HG03097 (cell line): ENCODE measurements at regions not wholly inside any gene's neighbourhood (a gene's known extent, or its start where the extent isn't known, plus 50 kb on each side); places are given as distances from the start of the nearest gene placed in this dataset.
"Not testable (repeated sequence)": the region's sequence is repeated elsewhere in the genome, so short reads cannot be mapped to it uniquely, and the experiment has no call there.

ENCODE experiments used
- ATAC-seq: cut with Tn5 transposase; IDR thresholded peaks from one replicate; pipeline ENCODE4 v1.9.1; 2021; ENCODE audit not compliant: unreplicated experiment, low FRiP score

- no peak for ATAC-seq
These were observed 68.2 kb downstream of the LHX9 start for GRCh38 chr1:197985351-197985750.

DNA sequence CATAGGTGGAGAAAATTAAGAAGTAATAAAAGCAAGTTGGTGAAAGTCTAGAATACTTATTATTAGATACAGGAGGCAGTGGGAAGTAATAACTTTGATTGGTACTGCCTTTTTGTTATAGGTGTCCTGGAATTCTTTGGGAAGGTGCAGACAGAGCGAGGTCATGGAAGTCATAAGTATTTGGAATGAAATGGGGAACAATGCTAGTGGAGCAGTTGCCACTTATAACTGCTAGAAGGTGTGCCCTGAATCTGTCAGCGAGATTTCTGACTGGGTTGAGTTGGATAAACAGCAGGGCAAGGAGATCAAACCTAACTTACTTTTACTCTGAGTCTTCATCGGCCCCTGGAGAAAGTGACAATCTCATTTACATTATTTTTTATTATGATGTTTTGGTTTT lies 69.6 kb downstream of the LHX9 start:
- ATAC-seq: no peak

DNA sequence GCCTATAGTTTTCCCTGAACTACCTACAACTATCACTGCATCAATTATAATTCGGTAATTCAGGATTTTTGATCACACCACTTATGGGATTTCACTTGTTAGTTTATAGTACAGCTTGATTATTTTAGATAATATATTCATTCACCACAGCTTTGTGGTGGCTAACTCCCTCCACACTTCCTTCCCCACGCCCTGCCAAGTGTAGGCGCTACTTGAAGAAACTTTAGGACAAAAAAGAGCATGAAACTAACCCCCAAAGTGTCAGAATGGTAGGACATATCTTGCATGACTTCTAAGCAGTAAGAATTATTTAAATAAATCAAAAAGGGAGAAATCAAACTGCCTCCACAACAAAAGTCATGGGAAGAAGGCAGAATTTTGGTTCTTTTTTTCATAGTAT lies 70.1 kb downstream of the LHX9 start:
- no peak for ATAC-seq

- not testable (repeated sequence) for ATAC-seq
These were observed 71.4 kb downstream of the LHX9 start for GRCh38 chr1:197988581-197988980.

- no peak for ATAC-seq
These were observed 71.9 kb downstream of the LHX9 start for GRCh38 chr1:197989058-197989457.

DNA sequence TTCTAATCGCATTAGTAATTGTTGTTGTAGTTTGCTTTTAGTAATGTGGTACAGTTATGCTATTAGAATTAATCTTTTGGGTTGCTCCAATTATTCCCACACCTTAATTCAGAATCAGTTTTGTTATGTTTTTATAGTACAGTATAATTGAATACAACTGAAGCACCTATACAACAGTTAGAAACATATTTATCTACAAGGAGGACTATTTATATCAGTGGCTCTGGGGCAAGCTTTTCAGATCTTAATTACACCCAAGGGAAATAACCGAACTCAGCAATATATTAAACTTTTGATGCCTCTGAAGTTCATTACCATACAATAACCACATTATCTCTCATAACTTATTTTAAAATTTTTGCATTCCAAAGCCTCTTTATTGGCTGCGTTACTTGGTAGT lies 74.4 kb downstream of the LHX9 start:
- no peak for ATAC-seq

- ATAC-seq: no peak
These were observed 77.8 kb downstream of the LHX9 start for GRCh38 chr1:197994907-197995407.

DNA sequence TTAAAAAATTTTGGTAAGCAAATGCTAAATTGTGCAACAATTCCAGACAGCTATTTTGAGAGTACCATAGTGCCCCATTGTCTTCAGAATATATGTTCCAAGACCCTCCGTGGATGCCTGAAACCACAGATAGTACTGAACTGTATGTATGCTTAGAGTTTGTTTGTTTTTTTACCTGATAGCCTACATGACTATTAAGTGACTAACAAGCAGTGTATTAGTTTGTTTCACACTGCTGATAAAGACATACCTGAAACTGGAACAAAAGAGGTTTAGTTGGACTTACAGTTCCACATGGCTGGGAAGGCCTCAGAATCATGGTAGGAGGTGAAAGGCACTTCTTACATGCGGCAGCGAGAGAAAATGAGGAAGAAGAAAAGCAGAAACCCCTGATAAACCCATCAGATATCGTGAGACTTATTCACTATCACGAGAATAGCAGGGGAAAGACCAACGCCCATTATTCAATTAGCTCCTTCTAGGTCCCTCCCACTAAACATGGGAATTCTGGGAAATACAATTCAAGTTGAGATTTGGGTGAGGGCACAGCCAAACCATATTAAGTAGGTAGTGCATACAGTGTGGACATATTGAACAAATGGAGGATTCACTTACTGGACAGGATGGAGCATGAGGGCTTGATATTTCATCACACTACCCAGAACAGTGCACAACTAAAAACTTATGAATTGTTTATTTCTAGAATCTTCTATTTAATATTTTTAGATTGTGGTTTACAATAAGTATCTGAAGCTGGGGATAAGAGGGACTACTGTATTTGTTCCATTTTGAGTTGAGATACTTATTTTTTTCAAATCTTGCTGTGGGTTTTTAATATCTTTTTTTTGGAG lies 78.5 kb downstream of the LHX9 start:
- ATAC-seq: no peak

- ATAC-seq: not testable (repeated sequence)
These were observed 79.0 kb downstream of the LHX9 start for GRCh38 chr1:197996259-197996512.

- no peak for ATAC-seq
These were observed 80.9 kb downstream of the LHX9 start for GRCh38 chr1:197998110-197998509.

DNA sequence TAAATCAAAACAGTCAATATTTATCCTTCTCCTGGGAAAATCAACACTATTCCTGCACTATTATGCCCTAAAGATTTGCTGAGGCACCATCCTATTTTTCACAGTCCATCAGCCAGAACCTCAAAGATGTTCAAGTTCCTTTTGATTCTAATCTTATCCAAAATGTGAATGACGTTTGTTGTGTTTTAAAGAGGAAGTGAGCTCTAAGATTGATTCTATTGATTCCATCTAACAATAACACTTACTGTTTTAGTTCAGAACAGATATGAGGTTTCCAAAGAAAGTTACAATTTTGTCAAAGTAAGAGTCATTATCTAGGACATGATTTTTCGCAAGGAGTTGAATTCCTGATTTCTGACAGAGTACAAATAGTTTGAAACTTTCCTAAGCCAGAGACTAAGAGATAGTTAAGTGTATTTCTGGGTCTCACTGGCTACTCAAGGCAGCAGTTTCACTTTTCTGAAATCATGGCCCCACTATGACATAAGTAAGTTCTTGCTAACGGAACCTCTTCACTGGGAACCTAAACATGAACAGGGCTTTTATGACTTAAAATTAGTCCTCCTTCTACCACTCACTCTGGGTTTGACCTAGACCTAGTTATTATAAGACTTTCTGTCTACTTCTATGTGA lies 84.7 kb downstream of the LHX9 start:
- ATAC-seq: no peak

DNA sequence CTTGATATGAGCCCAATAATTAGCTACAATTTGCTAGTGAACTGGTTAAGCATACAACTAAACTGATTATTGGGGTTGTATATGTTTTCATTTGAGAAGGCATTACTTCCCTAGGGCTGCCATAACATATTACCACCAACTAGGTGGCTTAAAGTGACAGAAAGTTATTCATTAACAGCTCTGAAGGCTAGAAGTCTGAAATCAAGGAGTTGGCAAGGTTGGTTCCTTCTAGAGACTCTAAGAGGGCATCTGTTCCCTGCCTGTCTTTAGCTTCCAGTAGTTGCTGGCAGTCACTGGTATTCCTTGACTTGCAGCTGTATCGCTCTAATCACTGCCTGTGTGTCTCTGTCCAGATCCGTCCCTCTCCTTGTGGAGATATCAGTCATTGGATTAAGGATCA lies 86.3 kb downstream of the LHX9 start:
- no peak for ATAC-seq

DNA sequence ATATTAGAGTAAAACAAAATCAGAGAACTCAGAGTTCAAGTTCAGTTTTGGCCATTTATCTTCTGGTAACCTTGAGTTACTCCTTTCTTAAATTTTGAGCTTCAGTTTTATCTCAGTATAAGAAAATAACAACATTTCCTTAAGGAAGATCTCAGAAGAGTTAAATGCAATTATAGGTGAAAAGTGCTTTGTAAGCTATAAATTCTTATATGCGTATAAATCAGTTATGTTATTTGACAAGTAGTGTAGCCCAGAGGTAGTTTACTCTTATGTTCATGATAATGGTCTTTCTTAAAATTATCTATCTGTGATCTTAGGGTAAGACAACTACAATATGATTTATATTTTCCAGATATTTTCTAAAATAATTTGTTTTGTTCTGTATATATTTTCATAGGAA lies 89.8 kb downstream of the LHX9 start:
- ATAC-seq: no peak

DNA sequence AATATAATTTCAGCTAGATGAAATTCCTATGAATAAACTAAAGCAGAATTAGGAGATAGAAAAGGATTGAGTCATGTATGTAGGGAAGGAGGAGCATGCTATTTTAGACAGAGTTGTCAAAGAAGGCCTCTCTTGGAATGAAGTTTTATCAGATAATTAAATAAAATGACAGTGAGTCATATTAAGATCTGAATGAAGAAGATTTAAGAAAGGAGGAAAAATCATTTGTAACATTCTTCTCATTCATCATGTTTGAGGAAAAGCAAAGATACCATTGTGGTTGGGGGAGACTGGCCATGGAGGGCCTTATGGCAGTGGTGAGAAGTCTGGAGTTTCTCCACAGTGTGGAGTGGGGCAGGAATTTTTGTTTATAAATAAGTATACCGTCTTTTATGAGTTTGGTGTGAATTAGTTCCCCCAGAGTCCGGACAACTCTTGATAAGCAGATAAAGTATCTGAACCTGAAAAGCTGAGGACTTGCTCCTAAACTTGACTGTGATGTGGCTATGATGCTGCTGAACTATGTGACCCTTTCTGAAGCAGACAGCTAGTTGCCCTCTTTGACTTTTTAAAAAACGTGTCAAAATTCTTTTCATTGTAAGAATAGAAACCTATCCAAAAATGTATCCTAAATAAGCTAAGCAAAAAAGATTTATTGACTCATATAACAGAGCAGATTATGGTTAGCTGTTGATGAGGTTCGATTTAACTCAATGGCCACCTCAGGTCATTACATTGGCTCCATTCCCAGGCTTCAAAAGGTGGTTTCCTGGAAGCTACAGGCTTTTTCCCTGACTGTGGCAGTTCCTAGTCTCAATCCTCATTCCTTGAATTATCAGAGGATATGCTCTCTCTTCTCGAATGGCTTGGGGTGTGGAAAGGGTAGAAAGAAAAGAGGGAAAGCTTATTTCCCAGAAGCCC lies 90.8 kb downstream of the LHX9 start:
- ATAC-seq: no peak

GRCh38 chr1:198014355-198014754 lies 97.2 kb downstream of the LHX9 start:
- no peak for ATAC-seq

GRCh38 chr1:198015309-198015708 lies 98.1 kb downstream of the LHX9 start:
- no peak for ATAC-seq

- ATAC-seq: no peak
These were observed 101.4 kb downstream of the LHX9 start for GRCh38 chr1:198018529-198018928.

DNA sequence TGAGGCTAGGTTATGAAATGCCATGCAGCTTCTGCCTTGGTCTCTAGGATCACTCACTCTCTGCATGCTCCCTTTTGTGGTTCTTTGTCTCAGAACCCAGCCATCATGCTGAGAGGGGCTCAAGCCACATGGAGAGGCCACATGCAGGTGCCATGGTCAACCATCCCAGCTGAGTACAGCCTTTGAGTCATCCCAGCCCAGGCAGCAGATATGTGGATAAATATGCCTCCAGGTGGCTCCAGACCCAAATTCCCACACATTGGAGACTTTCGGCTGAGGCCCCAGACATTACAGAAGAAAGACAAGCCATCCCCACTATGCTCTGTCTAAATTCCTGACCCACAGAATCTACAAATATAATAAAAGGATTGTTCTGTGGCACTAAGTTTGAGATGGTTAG lies 102.0 kb downstream of the LHX9 start:
- no peak for ATAC-seq

GRCh38 chr1:198024336-198024735 lies 107.2 kb downstream of the LHX9 start:
- no peak for ATAC-seq

- ATAC-seq: no peak
These were observed 107.6 kb downstream of the LHX9 start for GRCh38 chr1:198024782-198025181.

GRCh38 chr1:198030682-198031081 lies 113.5 kb downstream of the LHX9 start:
- ATAC-seq: no peak
